ENCODE measurements at regions not wholly inside any gene's neighbourhood (a gene's known extent, or its start where the extent isn't known, plus 50 kb on each side); places are given as distances from the start of the nearest gene placed in this dataset.
A peak's percentile ranks its signal among the peaks of the same experiment; 100 is the strongest.

DNA sequence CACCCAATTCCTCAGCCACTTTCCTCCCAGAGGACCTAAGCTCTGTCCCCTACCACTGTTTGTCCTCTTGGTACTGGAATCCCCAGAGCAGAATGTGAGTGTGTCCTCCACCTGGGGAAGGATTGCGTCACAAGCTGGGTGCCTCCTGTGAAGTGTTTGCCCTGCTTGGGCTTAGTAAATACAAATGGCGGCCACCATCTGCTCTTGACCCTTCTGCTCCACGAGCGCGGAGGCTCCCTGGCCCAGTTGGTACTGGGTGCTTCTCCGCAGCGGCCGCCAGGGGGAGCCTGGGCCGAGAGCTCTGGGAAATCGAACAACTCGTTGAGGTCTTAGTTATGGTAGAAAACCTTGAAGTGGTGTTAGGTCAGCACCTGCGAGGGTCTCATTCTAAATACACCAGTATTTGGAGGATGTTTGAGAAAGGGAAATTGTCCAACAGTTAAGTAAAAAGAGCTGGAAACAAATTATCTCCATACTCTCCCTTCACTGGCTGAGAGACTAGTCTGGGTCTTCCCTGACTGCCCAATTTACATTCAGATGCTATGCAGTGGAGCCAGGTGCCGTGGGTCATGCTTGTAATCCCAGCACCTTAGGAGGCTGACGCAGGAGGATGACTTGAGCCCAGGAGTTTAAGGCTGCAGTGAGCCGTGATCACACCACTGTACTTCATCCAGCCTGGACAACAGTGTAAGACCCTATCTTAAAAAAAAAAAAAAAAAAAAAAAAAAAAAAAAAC, 74.6 kb upstream of the TEAD1 start (continued):
- TF ChIP-seq, protein P1, sequence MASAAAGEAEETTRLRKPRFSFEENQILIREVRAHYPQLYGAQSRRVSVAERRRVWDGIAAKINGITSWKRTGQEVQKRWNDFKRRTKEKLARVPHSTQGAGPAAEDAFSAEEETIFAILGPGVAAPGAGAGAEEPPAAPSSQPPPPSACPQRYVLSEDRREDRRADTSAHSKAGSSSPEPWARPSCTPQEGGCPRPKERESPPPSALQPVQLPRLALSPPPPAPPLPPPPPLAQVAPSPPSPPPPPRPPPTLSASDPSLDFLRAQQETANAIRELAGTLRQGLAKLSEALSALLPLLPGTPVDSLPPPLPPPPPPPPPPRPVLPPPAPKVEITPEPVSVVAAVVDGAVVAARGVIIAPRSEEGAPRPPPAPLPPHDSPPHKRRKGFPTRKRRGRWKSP (CRISPR knock-in tag; IDR thresholded peaks at IDR 0.05) = peak; percentile 73
- TF ChIP-seq, protein P2, sequence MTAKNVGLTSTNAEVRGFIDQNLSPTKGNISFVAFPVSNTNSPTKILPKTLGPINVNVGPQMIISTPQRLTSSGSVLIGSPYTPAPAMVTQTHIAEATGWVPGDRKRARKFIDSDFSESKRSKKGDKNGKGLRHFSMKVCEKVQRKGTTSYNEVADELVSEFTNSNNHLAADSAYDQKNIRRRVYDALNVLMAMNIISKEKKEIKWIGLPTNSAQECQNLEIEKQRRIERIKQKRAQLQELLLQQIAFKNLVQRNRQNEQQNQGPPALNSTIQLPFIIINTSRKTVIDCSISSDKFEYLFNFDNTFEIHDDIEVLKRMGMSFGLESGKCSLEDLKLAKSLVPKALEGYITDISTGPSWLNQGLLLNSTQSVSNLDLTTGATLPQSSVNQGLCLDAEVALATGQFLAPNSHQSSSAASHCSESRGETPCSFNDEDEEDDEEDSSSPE (CRISPR knock-in tag; IDR thresholded peaks at IDR 0.05) = peak; percentile 58
- no peak for TF ChIP-seq RFX1 (IDR thresholded peaks at IDR 0.05)
- TF ChIP-seq, protein P3, sequence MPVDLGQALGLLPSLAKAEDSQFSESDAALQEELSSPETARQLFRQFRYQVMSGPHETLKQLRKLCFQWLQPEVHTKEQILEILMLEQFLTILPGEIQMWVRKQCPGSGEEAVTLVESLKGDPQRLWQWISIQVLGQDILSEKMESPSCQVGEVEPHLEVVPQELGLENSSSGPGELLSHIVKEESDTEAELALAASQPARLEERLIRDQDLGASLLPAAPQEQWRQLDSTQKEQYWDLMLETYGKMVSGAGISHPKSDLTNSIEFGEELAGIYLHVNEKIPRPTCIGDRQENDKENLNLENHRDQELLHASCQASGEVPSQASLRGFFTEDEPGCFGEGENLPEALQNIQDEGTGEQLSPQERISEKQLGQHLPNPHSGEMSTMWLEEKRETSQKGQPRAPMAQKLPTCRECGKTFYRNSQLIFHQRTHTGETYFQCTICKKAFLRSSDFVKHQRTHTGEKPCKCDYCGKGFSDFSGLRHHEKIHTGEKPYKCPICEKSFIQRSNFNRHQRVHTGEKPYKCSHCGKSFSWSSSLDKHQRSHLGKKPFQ (CRISPR knock-in tag; IDR thresholded peaks at IDR 0.05; ENCODE audit: insufficient replicate concordance) = no peak
- peak; percentile 89 for TF ChIP-seq RAD21 (CRISPR knock-in tag; IDR thresholded peaks at IDR 0.05)
- TF ChIP-seq ZNF292 (CRISPR knock-in tag; IDR thresholded peaks at IDR 0.05; ENCODE audit: borderline replicate concordance, low read depth) = peak; percentile 82; the same call in 1 of the 2 replicates
- TF ChIP-seq TP53 (CRISPR knock-in tag; conservative IDR thresholded peaks at IDR 0.05) = no peak
- TF ChIP-seq ZNF225 (CRISPR knock-in tag; IDR thresholded peaks at IDR 0.05) = no peak
- TF ChIP-seq, protein P4, sequence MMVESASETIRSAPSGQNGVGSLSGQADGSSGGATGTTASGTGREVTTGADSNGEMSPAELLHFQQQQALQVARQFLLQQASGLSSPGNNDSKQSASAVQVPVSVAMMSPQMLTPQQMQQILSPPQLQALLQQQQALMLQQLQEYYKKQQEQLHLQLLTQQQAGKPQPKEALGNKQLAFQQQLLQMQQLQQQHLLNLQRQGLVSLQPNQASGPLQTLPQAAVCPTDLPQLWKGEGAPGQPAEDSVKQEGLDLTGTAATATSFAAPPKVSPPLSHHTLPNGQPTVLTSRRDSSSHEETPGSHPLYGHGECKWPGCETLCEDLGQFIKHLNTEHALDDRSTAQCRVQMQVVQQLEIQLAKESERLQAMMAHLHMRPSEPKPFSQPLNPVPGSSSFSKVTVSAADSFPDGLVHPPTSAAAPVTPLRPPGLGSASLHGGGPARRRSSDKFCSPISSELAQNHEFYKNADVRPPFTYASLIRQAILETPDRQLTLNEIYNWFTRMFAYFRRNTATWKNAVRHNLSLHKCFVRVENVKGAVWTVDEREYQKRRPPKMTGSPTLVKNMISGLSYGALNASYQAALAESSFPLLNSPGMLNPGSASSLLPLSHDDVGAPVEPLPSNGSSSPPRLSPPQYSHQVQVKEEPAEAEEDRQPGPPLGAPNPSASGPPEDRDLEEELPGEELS (CRISPR knock-in tag; IDR thresholded peaks at IDR 0.05) = peak; percentile 88
- TF ChIP-seq ISX (CRISPR knock-in tag; conservative IDR thresholded peaks at IDR 0.05) = no peak
- TF ChIP-seq ZKSCAN1 (IDR thresholded peaks at IDR 0.05; ENCODE audit: low read length) = 0 out of 2 replicates have a peak, but pooled peaks have one; percentile 17
- TF ChIP-seq CHCHD3 (CRISPR knock-in tag; IDR thresholded peaks at IDR 0.05) = no peak
- TF ChIP-seq JUND (CRISPR knock-in tag; IDR thresholded peaks at IDR 0.05) = 0 out of 2 replicates have a peak, but pooled peaks have one; percentile 26
- TF ChIP-seq, protein P5, sequence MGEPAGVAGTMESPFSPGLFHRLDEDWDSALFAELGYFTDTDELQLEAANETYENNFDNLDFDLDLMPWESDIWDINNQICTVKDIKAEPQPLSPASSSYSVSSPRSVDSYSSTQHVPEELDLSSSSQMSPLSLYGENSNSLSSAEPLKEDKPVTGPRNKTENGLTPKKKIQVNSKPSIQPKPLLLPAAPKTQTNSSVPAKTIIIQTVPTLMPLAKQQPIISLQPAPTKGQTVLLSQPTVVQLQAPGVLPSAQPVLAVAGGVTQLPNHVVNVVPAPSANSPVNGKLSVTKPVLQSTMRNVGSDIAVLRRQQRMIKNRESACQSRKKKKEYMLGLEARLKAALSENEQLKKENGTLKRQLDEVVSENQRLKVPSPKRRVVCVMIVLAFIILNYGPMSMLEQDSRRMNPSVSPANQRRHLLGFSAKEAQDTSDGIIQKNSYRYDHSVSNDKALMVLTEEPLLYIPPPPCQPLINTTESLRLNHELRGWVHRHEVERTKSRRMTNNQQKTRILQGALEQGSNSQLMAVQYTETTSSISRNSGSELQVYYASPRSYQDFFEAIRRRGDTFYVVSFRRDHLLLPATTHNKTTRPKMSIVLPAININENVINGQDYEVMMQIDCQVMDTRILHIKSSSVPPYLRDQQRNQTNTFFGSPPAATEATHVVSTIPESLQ (CRISPR knock-in tag; conservative IDR thresholded peaks at IDR 0.05) = no peak
- TF ChIP-seq POLR2G (IDR thresholded peaks at IDR 0.05; ENCODE audit: low read depth, low read length) = no peak
- TF ChIP-seq ZNF589 (CRISPR knock-in tag; conservative IDR thresholded peaks at IDR 0.05) = no peak
- peak; percentile 81; the same call in 1 of the 2 replicates for TF ChIP-seq CCDC6 (CRISPR knock-in tag; IDR thresholded peaks at IDR 0.05)
- peak; percentile 93 for TF ChIP-seq YY1 (IDR thresholded peaks at IDR 0.05; ENCODE audit: insufficient read depth, insufficient replicate concordance, low read depth, low read length)
- TF ChIP-seq ZNF607 (CRISPR knock-in tag; IDR thresholded peaks at IDR 0.05; ENCODE audit: borderline replicate concordance) = no peak
- peak; percentile 94 for TF ChIP-seq XRCC5 (optimal IDR thresholded peaks at IDR 0.05; ENCODE audit: low read length)
- TF ChIP-seq ZNF383 (CRISPR knock-in tag; IDR thresholded peaks at IDR 0.05; ENCODE audit: borderline replicate concordance) = peak; percentile 82; the same call in 1 of the 2 replicates
- no peak for TF ChIP-seq NCOA5 (CRISPR knock-in tag; IDR thresholded peaks at IDR 0.05)
- TF ChIP-seq ZBTB38 (CRISPR knock-in tag; IDR thresholded peaks at IDR 0.05) = peak; percentile 77; the same call in 1 of the 2 replicates

Measured in HepG2 (cell line).